Skeletal muscle tissue (tissue), 3 donors: ENCODE measurements at regions not wholly inside any gene's neighbourhood (a gene's known extent, or its start where the extent isn't known, plus 50 kb on each side); places are given as distances from the start of the nearest gene placed in this dataset.

Experiments
- H3K27ac ChIP-seq: one replicate; pipeline ENCODE4 v1.7.0; 2013; ENCODE audit warnings: mild to moderate bottlenecking, low read depth, low read length, inconsistent platforms
- H3K27me3 ChIP-seq, 3 donors: one replicate each; pipeline ENCODE4 v1.7.0; 2013; ENCODE audit warnings: low read length in 3 of 3; ENCODE audit not compliant: control insufficient read depth in 3 of 3, insufficient read depth in 3 of 3
- H3K36me3 ChIP-seq, 3 donors: one replicate each; pipeline ENCODE4 v1.7.0; 2013; ENCODE audit warnings: low read length in 3 of 3; ENCODE audit not compliant: control insufficient read depth in 3 of 3, insufficient read depth in 3 of 3
- H3K4me1 ChIP-seq, 3 donors: one replicate each; pipeline ENCODE4 v1.7.0; 2013; ENCODE audit warnings: low read length in 3 of 3, mild to moderate bottlenecking in 3 of 3; ENCODE audit not compliant: control insufficient read depth in 3 of 3, insufficient read depth in 3 of 3
- H3K4me3 ChIP-seq, 3 donors: one replicate each; pipeline ENCODE4 v1.7.0; 2013; ENCODE audit warnings: low read length in 3 of 3
- H3K9ac ChIP-seq, 3 donors: one replicate each; pipeline ENCODE4 v1.7.0; 2013; ENCODE audit warnings: low read length in 3 of 3, mild to moderate bottlenecking in 3 of 3, moderate library complexity in 2 of 3, low read depth in 1 of 3
- H3K9me3 ChIP-seq, 3 donors: one replicate each; pipeline ENCODE4 v1.7.0; 2013; ENCODE audit warnings: low read length in 3 of 3; ENCODE audit not compliant: control insufficient read depth in 3 of 3
- donor health status: Osteomylitis.

GRCh38 chr2:107648781-107649404, 177.8 kb upstream of the RGPD4 start:
- H3K27ac ChIP-seq = no peak overlapping the region
- H3K4me1 ChIP-seq = no peaks in the 10 kb centered on the region
- peaks cover 0 to 9% (median 4%) of the 10 kb centered on the region in 3 donors for H3K9me3 ChIP-seq
- no peak overlapping the region for H3K4me3 ChIP-seq
- no peaks in the 10 kb centered on the region for H3K27me3 ChIP-seq
- no peaks in the 10 kb centered on the region for H3K36me3 ChIP-seq
- no peak overlapping the region for H3K9ac ChIP-seq

- H3K4me3 ChIP-seq = no peak overlapping the region
- H3K9ac ChIP-seq = no peak overlapping the region
- no peaks in the 10 kb centered on the region for H3K9me3 ChIP-seq
- H3K27ac ChIP-seq = no peak overlapping the region
- H3K4me1 ChIP-seq = no peaks in the 10 kb centered on the region
- no peaks in the 10 kb centered on the region for H3K27me3 ChIP-seq
- H3K36me3 ChIP-seq = no peaks in the 10 kb centered on the region
Measured at GRCh38 chr2:107657049-107657448, 169.6 kb upstream of the RGPD4 start.

- Histone ChIP-seq H3K4me1 (no peaks in the 10 kb centered on the region), H3K9me3 (no peaks in the 10 kb centered on the region), H3K36me3 (no peaks in the 10 kb centered on the region), H3K27me3 (no peaks in the 10 kb centered on the region), H3K4me3 (no peak overlapping the region), H3K9ac (no peak overlapping the region), H3K27ac (no peak overlapping the region)
Measured at GRCh38 chr2:107663632-107664031, 163.1 kb upstream of the RGPD4 start.

GRCh38 chr2:107669335-107669734, 157.4 kb upstream of the RGPD4 start:
- H3K36me3 ChIP-seq = no peaks in the 10 kb centered on the region
- H3K9me3 ChIP-seq = peaks cover 0 to 10% (median 4%) of the 10 kb centered on the region in 3 donors

GRCh38 chr2:107681936-107682335, 144.8 kb upstream of the RGPD4 start:
- no peaks in the 10 kb centered on the region for H3K36me3 ChIP-seq
- H3K9ac ChIP-seq = no peak overlapping the region
- no peak overlapping the region for H3K27ac ChIP-seq
- H3K27me3 ChIP-seq = no peaks in the 10 kb centered on the region
- H3K9me3 ChIP-seq = no peaks in the 10 kb centered on the region
- no peak overlapping the region for H3K4me3 ChIP-seq
- H3K4me1 ChIP-seq = no peaks in the 10 kb centered on the region

More at GRCh38 chr2:107669335-107669734, 157.4 kb upstream of the RGPD4 start:
- Histone ChIP-seq H3K9ac (no peak overlapping the region), H3K27ac (no peak overlapping the region), H3K27me3 (no peaks in the 10 kb centered on the region), H3K4me1 (no peaks in the 10 kb centered on the region), H3K4me3 (no peak overlapping the region)

- Histone ChIP-seq H3K27me3 (no peaks in the 10 kb centered on the region), H3K4me3 (no peak overlapping the region), H3K36me3 (no peaks in the 10 kb centered on the region), H3K27ac (no peak overlapping the region), H3K9me3 (no peaks in the 10 kb centered on the region), H3K9ac (no peak overlapping the region), H3K4me1 (no peaks in the 10 kb centered on the region)
Measured at GRCh38 chr2:107684421-107684820, 142.3 kb upstream of the RGPD4 start.

GRCh38 chr2:107685421-107685986, 141.2 kb upstream of the RGPD4 start:
- no peaks in the 10 kb centered on the region for H3K27me3 ChIP-seq

GRCh38 chr2:107687073-107687472, 139.6 kb upstream of the RGPD4 start:
- no peaks in the 10 kb centered on the region for H3K4me1 ChIP-seq
- H3K36me3 ChIP-seq = no peaks in the 10 kb centered on the region
- no peak overlapping the region for H3K4me3 ChIP-seq
- no peak overlapping the region for H3K27ac ChIP-seq
- H3K27me3 ChIP-seq = no peaks in the 10 kb centered on the region
- H3K9ac ChIP-seq = no peak overlapping the region
- H3K9me3 ChIP-seq = no peaks in the 10 kb centered on the region

More at GRCh38 chr2:107685421-107685986, 141.2 kb upstream of the RGPD4 start:
- Histone ChIP-seq H3K4me1 (no peaks in the 10 kb centered on the region), H3K9ac (no peak overlapping the region), H3K4me3 (no peak overlapping the region), H3K9me3 (no peaks in the 10 kb centered on the region), H3K36me3 (no peaks in the 10 kb centered on the region), H3K27ac (no peak overlapping the region)

- H3K4me1 ChIP-seq = no peaks in the 10 kb centered on the region
- H3K27me3 ChIP-seq = no peaks in the 10 kb centered on the region
- H3K36me3 ChIP-seq = no peaks in the 10 kb centered on the region
- no peak overlapping the region for H3K27ac ChIP-seq
- H3K9ac ChIP-seq = no peak overlapping the region
- no peaks in the 10 kb centered on the region for H3K9me3 ChIP-seq
- no peak overlapping the region for H3K4me3 ChIP-seq
Measured at GRCh38 chr2:107688135-107688534, 138.6 kb upstream of the RGPD4 start.

- Histone ChIP-seq H3K4me3 (no peak overlapping the region), H3K27ac (no peak overlapping the region), H3K4me1 (no peaks in the 10 kb centered on the region), H3K36me3 (no peaks in the 10 kb centered on the region), H3K9me3 (no peaks in the 10 kb centered on the region), H3K9ac (no peak overlapping the region), H3K27me3 (no peaks in the 10 kb centered on the region)
Measured at GRCh38 chr2:107693604-107694003, 133.1 kb upstream of the RGPD4 start.
